DND-41 (cell line): ENCODE measurements at regions not wholly inside any gene's neighbourhood (a gene's known extent, or its start where the extent isn't known, plus 50 kb on each side); places are given as distances from the start of the nearest gene placed in this dataset.

Experiments used
- CTCF ChIP-seq: IDR thresholded peaks from 2 replicates; pipeline ENCODE4 v1.5.1; 2012; ENCODE audit warnings: borderline replicate concordance, low read length, moderate library complexity, mild to moderate bottlenecking; ENCODE audit not compliant: poor library complexity, severe bottlenecking; ENCODE audit errors: extremely low read depth
- EZH2 ChIP-seq: IDR thresholded peaks from 3 replicates; pipeline ENCODE4 v1.6.1; 2012; ENCODE audit warnings: borderline replicate concordance, low read depth, mild to moderate bottlenecking, moderate library complexity, low read length, inconsistent platforms; ENCODE audit not compliant: severe bottlenecking

- TF ChIP-seq EZH2 = no peak
- no peak for TF ChIP-seq CTCF
These were observed 1191.7 kb downstream of the TBC1D22A start for GRCh38 chr22:47954107-47954506.
